SK-N-SH treated with all-trans-retinoic acid at 6 μM for 48 hours (cell line): ENCODE measurements at regions not wholly inside any gene's neighbourhood (a gene's known extent, or its start where the extent isn't known, plus 50 kb on each side); places are given as distances from the start of the nearest gene placed in this dataset.

Experiments
- ARNTL ChIP-seq: fragments of 450-650 bp; formaldehyde crosslinking; IDR thresholded peaks from 2 replicates; pipeline ENCODE4 v1.5.0; 2020; ENCODE audit warnings: low read depth, mild to moderate bottlenecking, moderate library complexity, borderline replicate concordance
- CSDC2 ChIP-seq: fragments of 250-450 bp; sonication (Bioruptor Pico); IDR thresholded peaks from 2 replicates; pipeline ENCODE4 v1.5.0; 2020; ENCODE audit warnings: mild to moderate bottlenecking, moderate library complexity
- GLIS3 ChIP-seq: fragments of 250-450 bp; sonication (Bioruptor Pico); IDR thresholded peaks from 2 replicates; pipeline ENCODE4 v1.5.0; 2020; ENCODE audit warnings: mild to moderate bottlenecking, moderate library complexity
- RARB ChIP-seq: fragments of 250-450 bp; sonication (Bioruptor Pico); IDR thresholded peaks from 2 replicates; pipeline ENCODE4 v1.8.0; 2021; ENCODE audit warnings: mild to moderate bottlenecking, moderate library complexity
- SNAI2 ChIP-seq: fragments of 250-450 bp; sonication (Bioruptor Pico); IDR thresholded peaks from 2 replicates; pipeline ENCODE4 v1.5.0; 2020; ENCODE audit warnings: mild to moderate bottlenecking, moderate library complexity
- ZC3H10 ChIP-seq: fragments of 250-450 bp; sonication (Bioruptor Pico); IDR thresholded peaks from 2 replicates; pipeline ENCODE4 v1.5.1; 2021; ENCODE audit warnings: mild to moderate bottlenecking, moderate library complexity
- ZFP3 ChIP-seq: fragments of 250-450 bp; sonication (Bioruptor Pico); IDR thresholded peaks from 2 replicates; pipeline ENCODE4 v1.5.0; 2020; ENCODE audit warnings: mild to moderate bottlenecking, moderate library complexity
- ZFP30 ChIP-seq: fragments of 450-650 bp; formaldehyde crosslinking; IDR thresholded peaks from 2 replicates; pipeline ENCODE4 v1.5.0; 2022; ENCODE audit warnings: mild to moderate bottlenecking, moderate library complexity
- ZNF70 ChIP-seq: fragments of 450-650 bp; formaldehyde crosslinking; IDR thresholded peaks from 2 replicates; pipeline ENCODE4 v1.5.0; 2020; ENCODE audit warnings: mild to moderate bottlenecking, moderate library complexity
- TF ChIP-seq, protein P1 (sequence below): fragments of 250-450 bp; sonication (Bioruptor Pico); IDR thresholded peaks from 2 replicates; pipeline ENCODE4 v1.8.0; 2020; ENCODE audit warnings: mild to moderate bottlenecking, moderate library complexity, borderline replicate concordance
- TF ChIP-seq, protein P2 (sequence below): fragments of 250-450 bp; sonication (Bioruptor Pico); IDR thresholded peaks from 2 replicates; pipeline ENCODE4 v1.5.0; 2020; ENCODE audit warnings: mild to moderate bottlenecking, moderate library complexity

DNA sequence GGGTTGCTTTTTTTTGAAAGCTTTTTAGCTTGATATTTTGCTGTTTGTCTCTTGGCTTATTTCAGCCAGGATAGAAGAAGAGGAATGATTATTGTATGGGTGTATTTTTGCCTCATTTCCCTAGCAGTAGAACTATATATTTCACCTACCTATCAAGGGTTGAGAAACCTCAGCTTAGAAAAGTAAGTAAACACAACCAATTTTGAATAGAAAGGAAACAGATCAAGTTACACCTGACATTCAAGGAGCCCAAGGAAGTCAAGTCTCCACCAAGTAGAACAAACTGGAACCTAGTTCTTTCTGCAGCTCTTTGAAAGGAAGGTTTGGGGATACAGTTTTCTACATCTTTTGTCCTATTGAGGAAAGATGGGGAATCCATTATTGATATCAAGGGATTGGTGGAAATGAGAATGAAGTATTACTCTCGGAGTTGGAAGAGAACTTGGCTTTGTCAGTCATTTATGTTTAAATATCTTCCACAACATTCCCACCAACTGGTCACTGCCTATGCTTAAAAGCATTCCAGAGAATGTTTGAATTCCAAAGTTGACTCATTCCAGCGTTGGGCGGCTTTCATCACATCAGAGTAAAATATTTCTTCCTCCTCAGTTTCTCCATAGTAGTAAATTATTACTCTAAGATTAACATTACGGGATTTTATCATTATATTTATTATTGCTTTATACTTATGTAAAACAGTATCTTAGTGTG is 207.8 kb upstream of the CNKSR2 start:
- TF ChIP-seq ZFP3 (CRISPR knock-in tag) (no peak), RARB (CRISPR knock-in tag) (no peak), ZFP30 (no peak), GLIS3 (CRISPR knock-in tag) (no peak), ARNTL (CRISPR knock-in tag) (no peak), SNAI2 (no peak), CSDC2 (CRISPR knock-in tag) (no peak), ZNF70 (CRISPR knock-in tag) (no peak), ZC3H10 (CRISPR knock-in tag) (no peak)
- TF ChIP-seq, protein P1, sequence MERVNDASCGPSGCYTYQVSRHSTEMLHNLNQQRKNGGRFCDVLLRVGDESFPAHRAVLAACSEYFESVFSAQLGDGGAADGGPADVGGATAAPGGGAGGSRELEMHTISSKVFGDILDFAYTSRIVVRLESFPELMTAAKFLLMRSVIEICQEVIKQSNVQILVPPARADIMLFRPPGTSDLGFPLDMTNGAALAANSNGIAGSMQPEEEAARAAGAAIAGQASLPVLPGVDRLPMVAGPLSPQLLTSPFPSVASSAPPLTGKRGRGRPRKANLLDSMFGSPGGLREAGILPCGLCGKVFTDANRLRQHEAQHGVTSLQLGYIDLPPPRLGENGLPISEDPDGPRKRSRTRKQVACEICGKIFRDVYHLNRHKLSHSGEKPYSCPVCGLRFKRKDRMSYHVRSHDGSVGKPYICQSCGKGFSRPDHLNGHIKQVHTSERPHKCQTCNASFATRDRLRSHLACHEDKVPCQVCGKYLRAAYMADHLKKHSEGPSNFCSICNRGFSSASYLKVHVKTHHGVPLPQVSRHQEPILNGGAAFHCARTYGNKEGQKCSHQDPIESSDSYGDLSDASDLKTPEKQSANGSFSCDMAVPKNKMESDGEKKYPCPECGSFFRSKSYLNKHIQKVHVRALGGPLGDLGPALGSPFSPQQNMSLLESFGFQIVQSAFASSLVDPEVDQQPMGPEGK (CRISPR knock-in tag): no peak
- TF ChIP-seq, protein P2, sequence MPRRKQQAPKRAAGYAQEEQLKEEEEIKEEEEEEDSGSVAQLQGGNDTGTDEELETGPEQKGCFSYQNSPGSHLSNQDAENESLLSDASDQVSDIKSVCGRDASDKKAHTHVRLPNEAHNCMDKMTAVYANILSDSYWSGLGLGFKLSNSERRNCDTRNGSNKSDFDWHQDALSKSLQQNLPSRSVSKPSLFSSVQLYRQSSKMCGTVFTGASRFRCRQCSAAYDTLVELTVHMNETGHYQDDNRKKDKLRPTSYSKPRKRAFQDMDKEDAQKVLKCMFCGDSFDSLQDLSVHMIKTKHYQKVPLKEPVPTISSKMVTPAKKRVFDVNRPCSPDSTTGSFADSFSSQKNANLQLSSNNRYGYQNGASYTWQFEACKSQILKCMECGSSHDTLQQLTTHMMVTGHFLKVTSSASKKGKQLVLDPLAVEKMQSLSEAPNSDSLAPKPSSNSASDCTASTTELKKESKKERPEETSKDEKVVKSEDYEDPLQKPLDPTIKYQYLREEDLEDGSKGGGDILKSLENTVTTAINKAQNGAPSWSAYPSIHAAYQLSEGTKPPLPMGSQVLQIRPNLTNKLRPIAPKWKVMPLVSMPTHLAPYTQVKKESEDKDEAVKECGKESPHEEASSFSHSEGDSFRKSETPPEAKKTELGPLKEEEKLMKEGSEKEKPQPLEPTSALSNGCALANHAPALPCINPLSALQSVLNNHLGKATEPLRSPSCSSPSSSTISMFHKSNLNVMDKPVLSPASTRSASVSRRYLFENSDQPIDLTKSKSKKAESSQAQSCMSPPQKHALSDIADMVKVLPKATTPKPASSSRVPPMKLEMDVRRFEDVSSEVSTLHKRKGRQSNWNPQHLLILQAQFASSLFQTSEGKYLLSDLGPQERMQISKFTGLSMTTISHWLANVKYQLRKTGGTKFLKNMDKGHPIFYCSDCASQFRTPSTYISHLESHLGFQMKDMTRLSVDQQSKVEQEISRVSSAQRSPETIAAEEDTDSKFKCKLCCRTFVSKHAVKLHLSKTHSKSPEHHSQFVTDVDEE (CRISPR knock-in tag): no peak
